GM18519 (cell line): ENCODE measurements at regions not wholly inside any gene's neighbourhood (a gene's known extent, or its start where the extent isn't known, plus 50 kb on each side); places are given as distances from the start of the nearest gene placed in this dataset.

Experiments
- ATAC-seq: cut with Tn5 transposase; IDR thresholded peaks from one replicate; pipeline ENCODE4 v1.9.1; 2021; ENCODE audit warnings: mild to moderate bottlenecking, moderate library complexity; ENCODE audit not compliant: unreplicated experiment, low FRiP score

- no peak for ATAC-seq
Measured at GRCh38 chr17:77877036-77877435, 81.5 kb upstream of the TNRC6C start.

GRCh38 chr17:77877646-77878355 is 80.7 kb upstream of the TNRC6C start:
- no peak for ATAC-seq

GRCh38 chr17:77879226-77879895 is 79.1 kb upstream of the TNRC6C start:
- ATAC-seq: no peak

GRCh38 chr17:77879896-77880280 is 78.6 kb upstream of the TNRC6C start:
- ATAC-seq: no peak

GRCh38 chr17:77880711-77881450 is 77.6 kb upstream of the TNRC6C start:
- no peak for ATAC-seq

GRCh38 chr17:77881545-77881944 is 77.0 kb upstream of the TNRC6C start:
- ATAC-seq: no peak

- ATAC-seq: no peak
Measured at GRCh38 chr17:77882040-77882439, 76.5 kb upstream of the TNRC6C start.

- no peak for ATAC-seq
Measured at GRCh38 chr17:77882481-77883212, 75.9 kb upstream of the TNRC6C start.

GRCh38 chr17:77883213-77883650 is 75.3 kb upstream of the TNRC6C start:
- ATAC-seq: no peak

GRCh38 chr17:77884019-77884418 is 74.5 kb upstream of the TNRC6C start:
- ATAC-seq: no peak

- no peak for ATAC-seq
Measured at GRCh38 chr17:77884967-77885641, 73.4 kb upstream of the TNRC6C start.

GRCh38 chr17:77885678-77886386 is 72.7 kb upstream of the TNRC6C start:
- ATAC-seq: no peak

GRCh38 chr17:77886387-77886728 is 72.1 kb upstream of the TNRC6C start:
- no peak for ATAC-seq

- no peak for ATAC-seq
Measured at GRCh38 chr17:77887110-77887463, 71.4 kb upstream of the TNRC6C start.

- no peak for ATAC-seq
Measured at GRCh38 chr17:77887464-77888241, 70.8 kb upstream of the TNRC6C start.

GRCh38 chr17:77888242-77889134 is 70.0 kb upstream of the TNRC6C start:
- ATAC-seq: no peak

- no peak for ATAC-seq
Measured at GRCh38 chr17:77889135-77889505, 69.4 kb upstream of the TNRC6C start.
